ENCODE measurements at regions not wholly inside any gene's neighbourhood (a gene's known extent, or its start where the extent isn't known, plus 50 kb on each side); places are given as distances from the start of the nearest gene placed in this dataset.

- no peak for DNase-seq
Measured at GRCh38 chr10:44685747-44686146, 225.4 kb upstream of the TMEM72 start.

- no peak for DNase-seq
Measured at GRCh38 chr10:44689368-44689767, 221.8 kb upstream of the TMEM72 start.

GRCh38 chr10:44696496-44696895, 214.6 kb upstream of the TMEM72 start:
- DNase-seq, result no peak

GRCh38 chr10:44697116-44697515, 214.0 kb upstream of the TMEM72 start:
- no peak for DNase-seq

GRCh38 chr10:44702531-44702930, 208.6 kb upstream of the TMEM72 start:
- DNase-seq, result no peak

- DNase-seq, result no peak
Measured at GRCh38 chr10:44703241-44704155, 207.6 kb upstream of the TMEM72 start.

GRCh38 chr10:44704616-44705015, 206.5 kb upstream of the TMEM72 start:
- no peak for DNase-seq

GRCh38 chr10:44706745-44707144, 204.4 kb upstream of the TMEM72 start:
- DNase-seq, result no peak

- no peak for DNase-seq
Measured at GRCh38 chr10:44713307-44713706, 197.8 kb upstream of the TMEM72 start.

- no peak for DNase-seq
Measured at GRCh38 chr10:44714451-44714850, 196.7 kb upstream of the TMEM72 start.

- no peak for DNase-seq
Measured at GRCh38 chr10:44715136-44715535, 196.0 kb upstream of the TMEM72 start.

GRCh38 chr10:44716470-44717015, 194.6 kb upstream of the TMEM72 start:
- no peak for DNase-seq

- DNase-seq, result no peak
Measured at GRCh38 chr10:44723082-44723481, 188.1 kb upstream of the TMEM72 start.

GRCh38 chr10:44723619-44724325, 187.4 kb upstream of the TMEM72 start:
- DNase-seq, result no peak

- DNase-seq, result no peak
Measured at GRCh38 chr10:44724415-44725174, 186.5 kb upstream of the TMEM72 start.

- no peak for DNase-seq
Measured at GRCh38 chr10:44725404-44725803, 185.7 kb upstream of the TMEM72 start.

- DNase-seq, result no peak
Measured at GRCh38 chr10:44731283-44731682, 179.9 kb upstream of the TMEM72 start.

GRCh38 chr10:44733501-44734488, 177.3 kb upstream of the TMEM72 start:
- DNase-seq, result no peak

GRCh38 chr10:44742248-44742647, 168.9 kb upstream of the TMEM72 start:
- DNase-seq, result no peak

GRCh38 chr10:44743535-44743934, 167.6 kb upstream of the TMEM72 start:
- DNase-seq, result no peak

- DNase-seq, result no peak
Measured at GRCh38 chr10:44745920-44746319, 165.2 kb upstream of the TMEM72 start.

Measured in T-helper 9 cell (primary cell).